WTC11 (cell line): ENCODE measurements at regions not wholly inside any gene's neighbourhood (a gene's known extent, or its start where the extent isn't known, plus 50 kb on each side); places are given as distances from the start of the nearest gene placed in this dataset.

Experiments
- ATAC-seq: fragments of 200-7000 bp; cut with Tn5 transposase; 2 replicates; pipeline ENCODE4 v1.10.0; 2021; ENCODE audit warnings: mild to moderate bottlenecking, moderate library complexity
- CTCF ChIA-PET: fragments of 300-600 bp; sonication (Branson Sonifier 250); formaldehyde crosslinking; loops from one replicate; lab custom pipeline; 2021; ENCODE audit warnings: antibody characterized with exemption; lab: Charles Lee
- POLR2A ChIA-PET: fragments of 350-600 bp; sonication (Branson Sonifier 250); formaldehyde crosslinking; loops from one replicate; lab custom pipeline; 2021; ENCODE audit warnings: antibody characterized with exemption; lab: Charles Lee
- DNase-seq: peaks from one replicate; pipeline ENCODE4 v3.0.0; 2021; ENCODE audit warnings: low spot score
- H3K27ac Mint-ChIP-seq: 2 replicates; pipeline ENCODE4 v1.8.0; 2021; ENCODE audit warnings: mixed read lengths
- H3K27me3 Mint-ChIP-seq: 2 replicates; pipeline ENCODE4 v1.8.0; 2021; ENCODE audit warnings: low read depth, mild to moderate bottlenecking, moderate library complexity, mixed read lengths
- H3K36me3 Mint-ChIP-seq: 2 replicates; pipeline ENCODE4 v1.8.0; 2021; ENCODE audit warnings: mixed read lengths
- H3K4me1 Mint-ChIP-seq: 2 replicates; pipeline ENCODE4 v1.8.0; 2022; ENCODE audit warnings: mixed read lengths
- H3K4me3 Mint-ChIP-seq: 2 replicates; pipeline ENCODE4 v1.8.0; 2021; ENCODE audit warnings: mild to moderate bottlenecking, moderate library complexity, mixed read lengths
- H3K9me3 Mint-ChIP-seq: 2 replicates; pipeline ENCODE4 v1.8.0; 2021; ENCODE audit warnings: mixed read lengths
- CREM ChIP-seq: sonication (generic); formaldehyde crosslinking; IDR thresholded peaks from 2 replicates; pipeline ENCODE4 v1.8.1; 2022; ENCODE audit warnings: mild to moderate bottlenecking, missing genetic modification reagents, moderate library complexity
- ESRRA ChIP-seq: sonication (generic); formaldehyde crosslinking; IDR thresholded peaks from 2 replicates; pipeline ENCODE4 v1.8.1; 2022; ENCODE audit warnings: mild to moderate bottlenecking, missing genetic modification reagents, borderline replicate concordance
- ETV6 ChIP-seq: sonication (generic); formaldehyde crosslinking; IDR thresholded peaks from 2 replicates; pipeline ENCODE4 v1.8.1; 2022; ENCODE audit warnings: mild to moderate bottlenecking, missing genetic modification reagents
- FOXJ3 ChIP-seq: sonication (generic); formaldehyde crosslinking; IDR thresholded peaks from 2 replicates; pipeline ENCODE4 v1.9.0; 2021; ENCODE audit warnings: missing genetic modification reagents, mild to moderate bottlenecking, borderline replicate concordance
- GRHL2 ChIP-seq: fragments of 250-450 bp; sonication (Bioruptor Pico); IDR thresholded peaks from 2 replicates; pipeline ENCODE4 v1.8.0; 2022; ENCODE audit warnings: mild to moderate bottlenecking, moderate library complexity; ENCODE audit not compliant: insufficient replicate concordance, severe bottlenecking
- IRF2 ChIP-seq: sonication (generic); formaldehyde crosslinking; IDR thresholded peaks from 2 replicates; pipeline ENCODE4 v1.8.0; 2022; ENCODE audit warnings: low read depth, missing genetic modification reagents, borderline replicate concordance
- MLX ChIP-seq: sonication (generic); formaldehyde crosslinking; IDR thresholded peaks from 2 replicates; pipeline ENCODE4 v1.8.1; 2023; ENCODE audit warnings: mild to moderate bottlenecking, missing genetic modification reagents, moderate library complexity
- NFATC4 ChIP-seq: fragments of 250-450 bp; sonication (Bioruptor Pico); IDR thresholded peaks from 2 replicates; pipeline ENCODE4 v1.9.0; 2021; ENCODE audit warnings: mild to moderate bottlenecking
- SP1 ChIP-seq: sonication (generic); formaldehyde crosslinking; conservative IDR thresholded peaks from 2 replicates; pipeline ENCODE4 v1.8.1; 2022; ENCODE audit warnings: missing genetic modification reagents
- USF1 ChIP-seq: sonication (generic); formaldehyde crosslinking; IDR thresholded peaks from 2 replicates; pipeline ENCODE4 v1.8.0; 2022; ENCODE audit warnings: mild to moderate bottlenecking, missing genetic modification reagents
- ZBTB43 ChIP-seq: sonication (generic); formaldehyde crosslinking; IDR thresholded peaks from 2 replicates; pipeline ENCODE4 v1.8.1; 2023; ENCODE audit warnings: mild to moderate bottlenecking, missing genetic modification reagents
- ZNF121 ChIP-seq: sonication (generic); formaldehyde crosslinking; IDR thresholded peaks from 2 replicates; pipeline ENCODE4 v1.8.0; 2023; ENCODE audit warnings: missing genetic modification reagents
- ZNF281 ChIP-seq: sonication (generic); formaldehyde crosslinking; IDR thresholded peaks from 2 replicates; pipeline ENCODE4 v1.8.0; 2023; ENCODE audit warnings: mild to moderate bottlenecking, missing genetic modification reagents
- ZNF425 ChIP-seq: fragments of 250-450 bp; sonication (Bioruptor Pico); conservative IDR thresholded peaks from 2 replicates; pipeline ENCODE4 v1.9.0; 2021; ENCODE audit warnings: mild to moderate bottlenecking
- TF ChIP-seq, protein P1 (sequence below): fragments of 250-450 bp; sonication (Bioruptor Pico); IDR thresholded peaks from 2 replicates; pipeline ENCODE4 v1.9.0; 2021; ENCODE audit warnings: mild to moderate bottlenecking, borderline replicate concordance

DNA sequence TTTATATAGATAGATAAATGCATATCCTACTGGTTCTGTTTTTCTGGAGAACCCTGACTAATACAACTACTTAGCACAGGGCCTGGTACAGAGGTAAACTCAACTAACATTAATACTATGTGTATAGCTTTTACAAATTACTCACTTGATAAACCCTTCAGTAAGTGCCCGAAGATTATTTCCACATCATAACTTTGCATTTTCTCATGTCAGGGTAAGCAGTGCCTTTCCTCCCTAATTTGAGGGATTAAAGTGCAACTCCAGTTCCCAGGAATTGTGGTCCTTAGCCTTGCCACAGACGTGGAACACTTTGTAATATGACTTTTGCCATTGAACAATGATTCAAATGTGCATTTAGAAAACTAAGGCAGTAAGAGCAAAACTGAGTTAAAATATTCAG lies 147.5 kb upstream of the SMLR1 start:
- ATAC-seq: no peak
- H3K27me3 Mint-ChIP-seq: no peaks in the 10 kb centered on the region
- CTCF ChIA-PET: interaction anchor here (1.1 kb wide), 1 partner anchor 19 kb away, joined by 3 read pairs; no protein-coding TSS in a partner anchor
- H3K9me3 Mint-ChIP-seq: no peaks in the 10 kb centered on the region
- POLR2A ChIA-PET: no interaction called here
- no peaks in the 10 kb centered on the region for H3K4me1 Mint-ChIP-seq
- TF ChIP-seq USF1 (CRISPR knock-in tag) (no peak), ESRRA (CRISPR knock-in tag) (no peak), ZNF121 (CRISPR knock-in tag) (no peak), FOXJ3 (no peak), IRF2 (CRISPR knock-in tag) (no peak), MLX (CRISPR knock-in tag) (no peak)
- TF ChIP-seq, protein P1, sequence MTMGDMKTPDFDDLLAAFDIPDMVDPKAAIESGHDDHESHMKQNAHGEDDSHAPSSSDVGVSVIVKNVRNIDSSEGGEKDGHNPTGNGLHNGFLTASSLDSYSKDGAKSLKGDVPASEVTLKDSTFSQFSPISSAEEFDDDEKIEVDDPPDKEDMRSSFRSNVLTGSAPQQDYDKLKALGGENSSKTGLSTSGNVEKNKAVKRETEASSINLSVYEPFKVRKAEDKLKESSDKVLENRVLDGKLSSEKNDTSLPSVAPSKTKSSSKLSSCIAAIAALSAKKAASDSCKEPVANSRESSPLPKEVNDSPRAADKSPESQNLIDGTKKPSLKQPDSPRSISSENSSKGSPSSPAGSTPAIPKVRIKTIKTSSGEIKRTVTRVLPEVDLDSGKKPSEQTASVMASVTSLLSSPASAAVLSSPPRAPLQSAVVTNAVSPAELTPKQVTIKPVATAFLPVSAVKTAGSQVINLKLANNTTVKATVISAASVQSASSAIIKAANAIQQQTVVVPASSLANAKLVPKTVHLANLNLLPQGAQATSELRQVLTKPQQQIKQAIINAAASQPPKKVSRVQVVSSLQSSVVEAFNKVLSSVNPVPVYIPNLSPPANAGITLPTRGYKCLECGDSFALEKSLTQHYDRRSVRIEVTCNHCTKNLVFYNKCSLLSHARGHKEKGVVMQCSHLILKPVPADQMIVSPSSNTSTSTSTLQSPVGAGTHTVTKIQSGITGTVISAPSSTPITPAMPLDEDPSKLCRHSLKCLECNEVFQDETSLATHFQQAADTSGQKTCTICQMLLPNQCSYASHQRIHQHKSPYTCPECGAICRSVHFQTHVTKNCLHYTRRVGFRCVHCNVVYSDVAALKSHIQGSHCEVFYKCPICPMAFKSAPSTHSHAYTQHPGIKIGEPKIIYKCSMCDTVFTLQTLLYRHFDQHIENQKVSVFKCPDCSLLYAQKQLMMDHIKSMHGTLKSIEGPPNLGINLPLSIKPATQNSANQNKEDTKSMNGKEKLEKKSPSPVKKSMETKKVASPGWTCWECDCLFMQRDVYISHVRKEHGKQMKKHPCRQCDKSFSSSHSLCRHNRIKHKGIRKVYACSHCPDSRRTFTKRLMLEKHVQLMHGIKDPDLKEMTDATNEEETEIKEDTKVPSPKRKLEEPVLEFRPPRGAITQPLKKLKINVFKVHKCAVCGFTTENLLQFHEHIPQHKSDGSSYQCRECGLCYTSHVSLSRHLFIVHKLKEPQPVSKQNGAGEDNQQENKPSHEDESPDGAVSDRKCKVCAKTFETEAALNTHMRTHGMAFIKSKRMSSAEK (CRISPR knock-in tag): no peak
- no peak overlapping the region for H3K27ac Mint-ChIP-seq
- no peaks in the 10 kb centered on the region for H3K36me3 Mint-ChIP-seq
- no peak for DNase-seq
- H3K4me3 Mint-ChIP-seq: no peak overlapping the region

- POLR2A ChIA-PET: interaction anchor here (0.6 kb wide), 1 partner anchor 743 kb away, joined by 4 read pairs; no protein-coding TSS in a partner anchor
- Mint-ChIP-seq H3K27ac (no peak overlapping the region), H3K4me1 (no peaks in the 10 kb centered on the region), H3K36me3 (no peaks in the 10 kb centered on the region), H3K27me3 (no peaks in the 10 kb centered on the region), H3K4me3 (no peak overlapping the region), H3K9me3 (no peaks in the 10 kb centered on the region)
- DNase-seq (no peak), ATAC-seq (no peak)
- CTCF ChIA-PET: interaction anchor here (0.6 to 1.1 kb wide), 2 partner anchors 18 to 582 kb away, joined by 3 to 4 read pairs; no protein-coding TSS in a partner anchor
- TF ChIP-seq ZNF281 (CRISPR knock-in tag): no peak
- TF ChIP-seq CREM: no peak
- no peak for TF ChIP-seq SP1 (CRISPR knock-in tag)
These were observed 147.1 kb upstream of the SMLR1 start for GRCh38 chr6:130680116-130680515.

- Mint-ChIP-seq H3K9me3 (peaks cover 4% of the 10 kb centered on the region), H3K4me3 (no peak overlapping the region), H3K27me3 (no peaks in the 10 kb centered on the region), H3K27ac (no peak overlapping the region), H3K36me3 (no peaks in the 10 kb centered on the region), H3K4me1 (no peaks in the 10 kb centered on the region)
- ChIA-PET POLR2A (no interaction called here), CTCF (interaction anchor here (1.1 kb wide), 1 partner anchor 17 kb away, joined by 3 read pairs; no protein-coding TSS in a partner anchor)
- ATAC-seq (no peak), DNase-seq (no peak)
- TF ChIP-seq GRHL2 (CRISPR knock-in tag) (no peak), ETV6 (CRISPR knock-in tag) (no peak), ZNF425 (CRISPR knock-in tag) (no peak), ZBTB43 (CRISPR knock-in tag) (no peak), NFATC4 (CRISPR knock-in tag) (no peak)
- TF ChIP-seq, protein P1 (CRISPR knock-in tag): no peak
These were observed 146.2 kb upstream of the SMLR1 start for GRCh38 chr6:130681028-130681427.
